GM12878 (cell line): ENCODE measurements at regions not wholly inside any gene's neighbourhood (a gene's known extent, or its start where the extent isn't known, plus 50 kb on each side); places are given as distances from the start of the nearest gene placed in this dataset.

ENCODE experiments used
- ATAC-seq: fragments of 200-7000 bp; cut with Tn5 transposase; 3 replicates; pipeline ENCODE4 v1.9.1; 2020; ENCODE audit warnings: mild to moderate bottlenecking, moderate library complexity
- BruUV-seq: library from RNA; stranded (reverse); fragments of 400-500 nt; replicated peaks from 2 replicates; lab custom pipeline; 2021; lab: Mats Ljungman, UMichigan
- CTCF ChIA-PET: fragments of 300-600 bp; sonication (Branson Sonifier 250); formaldehyde crosslinking; extraction: SDS; loops from one replicate; lab custom pipeline; 2021; ENCODE audit warnings: inconsistent platforms; lab: Yijun Ruan, JAX
- POLR2A ChIA-PET: fragments of 350-600 bp; formaldehyde crosslinking; extraction: SDS; loops from one replicate; lab custom pipeline; 2021; ENCODE audit warnings: inconsistent platforms; lab: Charles Lee
- RAD21 ChIA-PET: fragments of 300-600 bp; sonication (Branson Sonifier 250); formaldehyde crosslinking; loops from one replicate; lab custom pipeline; 2023; ENCODE audit warnings: antibody characterized with exemption; ENCODE audit not compliant: unreplicated experiment; lab: Charles Lee
- SMC1A ChIA-PET: fragments of 300-600 bp; sonication (Branson Sonifier 250); formaldehyde crosslinking; loops from one replicate; lab custom pipeline; 2023; ENCODE audit not compliant: unreplicated experiment, uncharacterized antibody; lab: Charles Lee
- DNase-seq: peaks from one replicate; pipeline ENCODE4 v3.0.0-alpha.2; 2011; ENCODE audit warnings: low read depth, low spot score
- FAIRE-seq: peaks from 3 replicates; lab custom pipeline; 2011; peaks lifted over from hg19 to GRCh38; lab: Jason Lieb, UNC
- H2AFZ ChIP-seq: 2 replicates; pipeline ENCODE4 v1.6.0; 2011; ENCODE audit warnings: low read depth, low read length, control low read depth; ENCODE audit not compliant: control insufficient read depth
- H3K27ac ChIP-seq: 2 replicates; pipeline ENCODE4 v1.5.1; 2011; ENCODE audit warnings: control low read depth; ENCODE audit not compliant: control insufficient read depth, insufficient read depth
- H3K27me3 ChIP-seq, 2 experiments: replicated peaks in 1 of 2; 2 replicates each; pipeline versions ENCODE4 v1.6.0 to v1.6.1; 2011; ENCODE audit warnings: low read length in 1 of 2; ENCODE audit not compliant: control insufficient read depth in 2 of 2, insufficient read depth in 2 of 2
- H3K36me3 ChIP-seq, 2 experiments: 2 replicates each; pipeline ENCODE4 v1.5.1; 2011; ENCODE audit warnings: low read length in 1 of 2; ENCODE audit not compliant: control insufficient read depth in 2 of 2, insufficient read depth in 2 of 2
- H3K4me1 ChIP-seq: 2 replicates; pipeline ENCODE4 v1.6.1; 2011; ENCODE audit warnings: mild to moderate bottlenecking, low read length, moderate library complexity, mixed read lengths; ENCODE audit not compliant: control insufficient read depth, insufficient read depth
- H3K4me2 ChIP-seq: 2 replicates; pipeline ENCODE4 v1.6.0; 2011; ENCODE audit warnings: control low read depth; ENCODE audit not compliant: control insufficient read depth, insufficient read depth
- H3K4me3 ChIP-seq: fragments of 200-600 bp; sonication (generic); 2 replicates; pipeline ENCODE4 v1.5.1; 2016
- H3K79me2 ChIP-seq: 2 replicates; pipeline ENCODE4 v1.6.0; 2011; ENCODE audit warnings: low read length; ENCODE audit not compliant: control insufficient read depth, insufficient read depth
- H3K9ac ChIP-seq: 2 replicates; pipeline ENCODE4 v1.8.0; 2011; ENCODE audit warnings: low read length, control low read depth, mixed read lengths; ENCODE audit not compliant: control insufficient read depth, insufficient read depth
- H3K9me3 ChIP-seq: replicated peaks from 3 replicates; pipeline ENCODE4 v1.5.1; 2011; ENCODE audit warnings: mild to moderate bottlenecking, low read length; ENCODE audit not compliant: control insufficient read depth, insufficient read depth
- H4K20me1 ChIP-seq: 2 replicates; pipeline ENCODE4 v1.6.0; 2011; ENCODE audit not compliant: control insufficient read depth, insufficient read depth
- ATF7 ChIP-seq: fragments of 450-650 bp; IDR thresholded peaks from 2 replicates; pipeline ENCODE4 v1.6.1; 2016; ENCODE audit warnings: low read depth, mild to moderate bottlenecking
- BCLAF1 ChIP-seq: fragments of 450-650 bp; IDR thresholded peaks from 2 replicates; pipeline ENCODE4 v1.6.1; 2017; ENCODE audit warnings: antibody characterized with exemption, mild to moderate bottlenecking, moderate library complexity
- BHLHE40 ChIP-seq, 2 experiments: fragments of 450-650 bp in 1 of 2; IDR thresholded peaks; 2 replicates each; pipeline ENCODE4 v1.6.1; 2011 to 2017; ENCODE audit warnings: low read depth in 2 of 2, borderline replicate concordance in 1 of 2, improper control_type of control experiment in 1 of 2, low read length in 1 of 2, mild to moderate bottlenecking in 1 of 2
- CREM ChIP-seq: IDR thresholded peaks from 2 replicates; pipeline ENCODE4 v1.6.1; 2014; ENCODE audit warnings: antibody characterized with exemption, low read depth
- ESRRA ChIP-seq: IDR thresholded peaks from 2 replicates; pipeline ENCODE4 v1.6.1; 2012; ENCODE audit warnings: mild to moderate bottlenecking, low read length, improper control_type of control experiment
- GATAD2B ChIP-seq: fragments of 450-650 bp; conservative IDR thresholded peaks from 2 replicates; pipeline ENCODE4 v1.6.1; 2017; ENCODE audit warnings: low read depth, mild to moderate bottlenecking, moderate library complexity
- IKZF1 ChIP-seq: fragments of 450-650 bp; conservative IDR thresholded peaks from 2 replicates; pipeline ENCODE4 v1.6.1; 2017; ENCODE audit warnings: antibody characterized with exemption, mild to moderate bottlenecking
- KLF5 ChIP-seq: fragments of 450-650 bp; IDR thresholded peaks from 2 replicates; pipeline ENCODE4 v1.6.1; 2014; ENCODE audit warnings: mild to moderate bottlenecking; ENCODE audit not compliant: partially characterized antibody
- MEF2A ChIP-seq: IDR thresholded peaks from 2 replicates; pipeline ENCODE4 v1.6.1; 2011; ENCODE audit warnings: low read depth, mild to moderate bottlenecking, low read length, moderate library complexity; ENCODE audit not compliant: insufficient read depth
- MEF2B ChIP-seq: fragments of 450-650 bp; IDR thresholded peaks from 2 replicates; pipeline ENCODE4 v1.6.1; 2018; ENCODE audit warnings: mild to moderate bottlenecking, moderate library complexity; ENCODE audit not compliant: partially characterized antibody, poor library complexity, severe bottlenecking
- MYB ChIP-seq: fragments of 150-350 bp; IDR thresholded peaks from 2 replicates; pipeline ENCODE4 v1.6.1; 2014; ENCODE audit warnings: mild to moderate bottlenecking, low read depth, low read length, borderline replicate concordance
- NFIC ChIP-seq: IDR thresholded peaks from 2 replicates; pipeline ENCODE4 v1.6.1; 2012; ENCODE audit warnings: low read depth, mild to moderate bottlenecking, inconsistent platforms, low read length, moderate library complexity
- NR2C2 ChIP-seq: IDR thresholded peaks from 2 replicates; pipeline ENCODE4 v1.6.1; 2011; ENCODE audit warnings: borderline replicate concordance, low read depth; ENCODE audit not compliant: control insufficient read depth, insufficient read length
- RBBP5 ChIP-seq: fragments of 200-600 bp; sonication (generic); conservative IDR thresholded peaks from 2 replicates; pipeline ENCODE4 v1.6.1; 2016
- RUNX3 ChIP-seq: IDR thresholded peaks from 2 replicates; pipeline ENCODE4 v1.6.1; 2012; ENCODE audit warnings: low read length, inconsistent platforms
- SMARCA5 ChIP-seq: fragments of 450-650 bp; IDR thresholded peaks from 2 replicates; pipeline ENCODE4 v1.6.1; 2017; ENCODE audit warnings: mild to moderate bottlenecking
- TCF12 ChIP-seq: IDR thresholded peaks from 2 replicates; pipeline ENCODE4 v1.6.1; 2011; ENCODE audit warnings: low read depth, mild to moderate bottlenecking, low read length
- TCF7 ChIP-seq: IDR thresholded peaks from 2 replicates; pipeline ENCODE4 v1.6.1; 2014; ENCODE audit warnings: antibody characterized with exemption, borderline replicate concordance
- WGBS: methylation state at CpG from one replicate; pipeline ENCODE4 v1.1.6; 2016; ENCODE audit warnings: low lambda C conversion rate; ENCODE audit not compliant: insufficient replicate concordance, insufficient coverage; ENCODE audit errors: missing lambda C conversion rate; 5-methylcytosine and 5-hydroxymethylcytosine counted together
- in situ Hi-C: fragments of 300-500 bp; cut with MboI; formaldehyde crosslinking; loops from 9 replicates; pipeline ENCODE4 v1.14.3; 2018; ENCODE audit warnings: mixed read lengths
- intact Hi-C: fragments of 100-400 bp; cut with micrococcal nuclease; formaldehyde crosslinking; loops from one replicate; pipeline ENCODE4 v1.14.2; 2022; ENCODE audit not compliant: unreplicated experiment
- TF ChIP-seq, protein P1 (sequence below): fragments of 450-650 bp; IDR thresholded peaks from 2 replicates; pipeline ENCODE4 v1.6.1; 2017; ENCODE audit warnings: mild to moderate bottlenecking

DNA sequence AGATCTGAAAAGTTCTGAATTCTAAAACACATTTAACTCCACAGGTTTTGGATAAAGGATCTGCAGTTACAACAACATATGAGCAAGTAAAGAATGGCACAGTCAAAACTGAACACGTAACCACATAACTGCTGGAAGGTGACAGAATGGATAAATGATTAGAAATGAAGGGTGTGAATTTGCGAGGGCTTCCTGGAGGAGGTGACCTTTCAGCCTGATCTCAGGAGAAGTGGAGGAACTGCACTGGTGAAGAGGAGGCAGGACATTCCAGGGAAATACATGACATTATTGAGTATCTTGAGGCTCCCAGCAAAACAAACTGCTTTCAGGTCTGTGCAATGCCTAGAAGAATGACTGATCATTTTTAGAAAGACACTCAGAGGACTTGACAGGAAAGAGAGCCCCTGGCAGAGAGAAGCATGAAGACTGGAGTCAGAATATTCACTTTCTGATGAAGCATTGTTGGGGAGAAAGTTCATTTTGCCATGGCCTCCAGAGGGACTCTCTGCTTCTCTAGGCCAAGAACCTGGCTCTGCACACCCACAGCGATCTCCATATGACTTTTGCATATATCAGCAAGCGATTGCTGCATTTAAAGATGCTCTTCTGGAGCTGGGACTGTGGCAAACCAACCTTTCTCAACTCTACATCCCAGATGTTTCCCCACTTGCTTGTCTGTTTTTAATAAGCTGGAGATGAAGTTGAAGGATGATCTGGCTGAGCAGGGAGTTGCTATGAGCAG lies 122.7 kb upstream of the FAM78B start (continued):
- TF ChIP-seq KLF5 (no peak), RUNX3 (no peak), NFIC (no peak), MEF2A (no peak), MEF2B (no peak), BCLAF1 (no peak), NR2C2 (no peak), SMARCA5 (no peak), TCF12 (no peak), ATF7 (no peak)

GRCh38 chr1:166295656-166296055 lies 128.9 kb upstream of the FAM78B start:
- FAIRE-seq (no peak), ATAC-seq (no peak), DNase-seq (no peak)
- Histone ChIP-seq H3K36me3 (no peaks in the 10 kb centered on the region), H2AFZ (no peak overlapping the region), H3K79me2 (no peaks in the 10 kb centered on the region), H3K4me2 (no peak overlapping the region), H4K20me1 (no peaks in the 10 kb centered on the region), H3K4me3 (no peak overlapping the region), H3K27ac (no peak overlapping the region), H3K4me1 (no peaks in the 10 kb centered on the region), H3K9ac (no peak overlapping the region), H3K27me3 (no peaks in the 10 kb centered on the region), H3K9me3 (no peaks in the 10 kb centered on the region)
- intact Hi-C loops = no loop called here
- in situ Hi-C loops = no loop called here
- ChIA-PET POLR2A (no interaction called here), CTCF (no interaction called here), SMC1A (no interaction called here), RAD21 (no interaction called here)
- BruUV-seq = no TSS peak
- 50% methylated on average over 1 of the region's 1 CpG for WGBS
- TF ChIP-seq, protein P1, sequence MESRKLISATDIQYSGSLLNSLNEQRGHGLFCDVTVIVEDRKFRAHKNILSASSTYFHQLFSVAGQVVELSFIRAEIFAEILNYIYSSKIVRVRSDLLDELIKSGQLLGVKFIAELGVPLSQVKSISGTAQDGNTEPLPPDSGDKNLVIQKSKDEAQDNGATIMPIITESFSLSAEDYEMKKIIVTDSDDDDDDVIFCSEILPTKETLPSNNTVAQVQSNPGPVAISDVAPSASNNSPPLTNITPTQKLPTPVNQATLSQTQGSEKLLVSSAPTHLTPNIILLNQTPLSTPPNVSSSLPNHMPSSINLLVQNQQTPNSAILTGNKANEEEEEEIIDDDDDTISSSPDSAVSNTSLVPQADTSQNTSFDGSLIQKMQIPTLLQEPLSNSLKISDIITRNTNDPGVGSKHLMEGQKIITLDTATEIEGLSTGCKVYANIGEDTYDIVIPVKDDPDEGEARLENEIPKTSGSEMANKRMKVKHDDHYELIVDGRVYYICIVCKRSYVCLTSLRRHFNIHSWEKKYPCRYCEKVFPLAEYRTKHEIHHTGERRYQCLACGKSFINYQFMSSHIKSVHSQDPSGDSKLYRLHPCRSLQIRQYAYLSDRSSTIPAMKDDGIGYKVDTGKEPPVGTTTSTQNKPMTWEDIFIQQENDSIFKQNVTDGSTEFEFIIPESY = no peak
- TF ChIP-seq TCF7 (no peak), ESRRA (no peak), BHLHE40 (IDR thresholded peaks at IDR 0.05; ENCODE audit: borderline replicate concordance in 1 of 2, low read depth in 2 of 2, low read length in 1 of 2) (no peak), MYB (no peak), CREM (no peak), RBBP5 (no peak), GATAD2B (no peak), IKZF1 (no peak)
